Heart left ventricle (tissue), 4 donors: ENCODE measurements at regions not wholly inside any gene's neighbourhood (a gene's known extent, or its start where the extent isn't known, plus 50 kb on each side); places are given as distances from the start of the nearest gene placed in this dataset.

ENCODE experiments used
- microRNA counts, 2 donors: library from miRNA; unstranded; fragments of <30 nt; microRNA quantifications; one replicate each; lab custom pipeline; 2016
- microRNA-seq, 4 donors: library from miRNA; unstranded; fragments of <30 nt; microRNA quantifications; one replicate each; pipeline versions ENCODE4 to v1.2.0, GENCODE V29; 2017 to 2020
- donor health status: DM: no; HTN: yes; CAD: no.
- donor health status: DM: yes; HTN: yes; CAD: no.

MicroRNAs in the stretch of these regions (microRNA counts, 767-probe panel; counts per million panel counts)
- microRNA hsa-miR-129-2-3p (lab: Ali Mortazavi, UCI), result 1,984 to 2,425 counts per million in 2 donors
- microRNA hsa-miR-129-5p (lab: Ali Mortazavi, UCI), result 1,172 to 1,472 counts per million in 2 donors
- microRNA hsa-miR-670 (lab: Ali Mortazavi, UCI), result 0 to 71.6 counts per million in 2 donors

Small RNA genes in the stretch of these regions (microRNA-seq; reads per million reads assigned to microRNA genes)
- gene MIR129-2, result 0.77 to 8.9 (median 2.9) reads per million in 4 donors
- 0 to 0.13 (median 0) reads per million in 4 donors for gene MIR670
